Fibroblast of mammary gland (primary cell): ENCODE measurements at regions not wholly inside any gene's neighbourhood (a gene's known extent, or its start where the extent isn't known, plus 50 kb on each side); places are given as distances from the start of the nearest gene placed in this dataset.

ENCODE experiments used
- DNase-seq: peaks from one replicate; pipeline ENCODE4 v3.0.0-alpha.2; 2010; ENCODE audit warnings: low read depth
- H3K4me3 ChIP-seq: 2 replicates; pipeline ENCODE4 v1.5.1; 2011; ENCODE audit warnings: low read depth, mild to moderate bottlenecking, low read length, moderate library complexity; ENCODE audit not compliant: control insufficient read depth
- TF ChIP-seq, protein P1 (sequence below): conservative IDR thresholded peaks from 2 replicates; pipeline ENCODE4 v1.5.1; 2011; ENCODE audit warnings: low read depth, low read length, inconsistent platforms; ENCODE audit not compliant: control insufficient read depth, insufficient read depth

DNA sequence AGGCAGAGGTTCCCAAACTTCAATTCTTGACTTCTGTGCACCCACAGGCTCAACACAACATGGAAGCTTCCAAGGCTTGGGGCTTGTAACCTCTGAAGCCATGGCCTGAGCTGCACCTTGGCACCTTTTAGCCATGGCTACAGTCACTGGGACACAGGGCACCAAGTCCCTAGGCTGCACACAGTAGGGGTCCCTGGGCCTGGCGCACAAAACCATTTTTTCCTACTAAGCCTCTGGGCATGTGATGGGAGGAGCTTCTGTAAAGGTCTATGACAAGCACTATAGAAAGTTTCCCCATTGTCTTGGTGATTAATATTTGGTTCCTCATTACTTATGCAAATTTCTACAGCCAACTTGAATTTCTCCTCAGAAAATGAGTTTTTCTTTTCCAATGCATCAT lies 420.9 kb upstream of the GRM3 start:
- no peak for DNase-seq
- TF ChIP-seq, protein P1, sequence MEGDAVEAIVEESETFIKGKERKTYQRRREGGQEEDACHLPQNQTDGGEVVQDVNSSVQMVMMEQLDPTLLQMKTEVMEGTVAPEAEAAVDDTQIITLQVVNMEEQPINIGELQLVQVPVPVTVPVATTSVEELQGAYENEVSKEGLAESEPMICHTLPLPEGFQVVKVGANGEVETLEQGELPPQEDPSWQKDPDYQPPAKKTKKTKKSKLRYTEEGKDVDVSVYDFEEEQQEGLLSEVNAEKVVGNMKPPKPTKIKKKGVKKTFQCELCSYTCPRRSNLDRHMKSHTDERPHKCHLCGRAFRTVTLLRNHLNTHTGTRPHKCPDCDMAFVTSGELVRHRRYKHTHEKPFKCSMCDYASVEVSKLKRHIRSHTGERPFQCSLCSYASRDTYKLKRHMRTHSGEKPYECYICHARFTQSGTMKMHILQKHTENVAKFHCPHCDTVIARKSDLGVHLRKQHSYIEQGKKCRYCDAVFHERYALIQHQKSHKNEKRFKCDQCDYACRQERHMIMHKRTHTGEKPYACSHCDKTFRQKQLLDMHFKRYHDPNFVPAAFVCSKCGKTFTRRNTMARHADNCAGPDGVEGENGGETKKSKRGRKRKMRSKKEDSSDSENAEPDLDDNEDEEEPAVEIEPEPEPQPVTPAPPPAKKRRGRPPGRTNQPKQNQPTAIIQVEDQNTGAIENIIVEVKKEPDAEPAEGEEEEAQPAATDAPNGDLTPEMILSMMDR: no peak
- H3K4me3 ChIP-seq: no peak overlapping the region

DNA sequence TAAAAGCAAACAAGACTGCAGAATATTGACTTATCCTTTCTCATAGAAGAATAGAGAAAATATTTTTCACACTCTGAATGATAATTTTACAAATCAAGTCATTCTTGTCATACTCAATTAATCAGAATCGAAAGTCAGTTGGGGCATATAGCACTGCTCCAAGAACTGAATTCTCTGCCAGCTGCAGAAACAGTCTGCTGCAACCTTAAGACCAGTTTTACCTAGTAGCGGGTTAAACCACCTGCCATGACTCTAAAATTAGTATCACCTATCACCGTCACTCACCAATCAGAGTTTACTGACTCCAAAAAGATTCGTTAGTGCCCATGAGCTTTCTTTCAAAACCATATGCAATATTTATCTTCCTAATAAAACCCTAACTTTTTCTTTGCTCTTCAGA lies 429.0 kb upstream of the GRM3 start:
- DNase-seq: no peak
- TF ChIP-seq, protein P1: no peak
- H3K4me3 ChIP-seq: no peak overlapping the region

DNA sequence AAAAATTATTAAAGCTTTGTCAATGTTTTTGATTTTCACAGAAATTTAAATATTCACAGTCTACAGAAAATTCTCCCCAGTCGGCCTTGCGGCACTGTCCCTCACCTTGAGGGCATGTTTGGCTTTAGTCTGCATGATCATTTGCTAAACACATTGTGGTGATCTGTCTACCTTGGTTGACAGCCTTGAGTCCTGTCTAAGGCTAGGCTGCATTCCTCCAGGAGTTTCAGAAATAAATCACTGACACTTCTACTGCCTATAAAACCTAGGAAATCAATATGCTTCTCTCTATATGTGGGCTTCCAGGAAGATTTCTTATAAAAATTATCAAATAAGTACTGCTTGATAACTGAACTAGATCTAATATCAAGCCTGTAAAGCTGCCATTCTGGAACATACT lies 430.7 kb upstream of the GRM3 start:
- TF ChIP-seq, protein P1: no peak
- no peak overlapping the region for H3K4me3 ChIP-seq
- no peak for DNase-seq

DNA sequence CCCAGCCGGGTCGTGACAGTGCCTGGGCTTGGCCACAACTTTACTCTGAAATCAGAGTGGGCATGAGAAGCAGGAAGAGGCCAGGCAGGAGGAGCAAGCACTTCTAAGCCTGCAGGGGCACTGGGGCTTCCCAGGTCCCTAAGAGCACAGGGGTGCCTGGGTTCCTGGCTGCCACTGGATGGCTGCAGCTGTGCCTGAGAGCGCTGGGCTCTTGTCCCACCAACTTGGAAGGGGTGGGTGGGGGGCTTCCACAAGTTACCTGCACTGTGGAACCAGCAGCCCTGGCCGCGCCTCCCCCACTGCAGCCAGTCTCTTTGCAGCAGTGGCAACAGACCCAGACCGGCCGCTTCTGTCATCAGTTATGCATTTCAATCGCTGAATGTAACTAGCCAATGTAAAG lies 434.7 kb upstream of the GRM3 start:
- H3K4me3 ChIP-seq: no peak overlapping the region
- DNase-seq: no peak
- TF ChIP-seq, protein P1: no peak

DNA sequence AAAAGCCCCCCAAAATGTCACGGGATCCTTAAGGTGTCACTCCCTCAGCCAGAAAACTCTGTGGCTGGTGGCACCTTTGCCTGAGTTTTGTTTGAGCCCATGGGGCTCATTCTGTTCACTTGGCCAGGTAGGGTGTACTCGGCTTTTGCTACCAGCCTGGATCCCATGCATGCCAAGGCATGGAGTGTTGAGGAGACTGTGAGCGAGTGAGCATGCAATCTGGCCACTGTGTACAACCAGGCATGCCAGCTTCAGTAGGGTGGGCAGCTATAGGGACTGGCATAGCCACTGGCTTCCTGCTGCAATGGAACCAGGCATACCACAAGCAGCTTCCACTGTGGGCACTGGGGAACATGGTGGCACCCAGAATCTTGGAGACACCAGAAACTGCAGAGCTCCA lies 436.0 kb upstream of the GRM3 start:
- H3K4me3 ChIP-seq: no peak overlapping the region
- TF ChIP-seq, protein P1: no peak
- no peak for DNase-seq

DNA sequence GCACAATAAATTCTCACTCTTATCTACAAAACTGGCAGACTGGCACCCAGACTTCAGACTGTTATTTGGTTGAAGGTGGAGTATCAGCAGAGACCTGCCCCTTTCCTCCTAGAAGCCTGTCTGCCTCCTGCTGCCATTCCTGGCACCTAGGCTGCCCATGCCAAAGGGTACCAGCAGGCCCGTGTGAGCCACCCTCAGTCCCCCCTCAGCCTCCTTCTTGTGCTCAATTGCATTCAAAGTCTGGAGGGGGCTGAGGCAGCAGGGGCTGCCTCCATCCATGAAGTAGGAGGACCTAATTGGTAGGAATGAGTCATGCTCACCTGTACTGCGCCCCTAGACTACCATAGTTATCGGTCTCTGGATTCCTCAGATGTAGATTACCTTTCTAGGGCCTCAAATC lies 440.9 kb upstream of the GRM3 start:
- no peak for DNase-seq
- TF ChIP-seq, protein P1: no peak
- H3K4me3 ChIP-seq: no peak overlapping the region

DNA sequence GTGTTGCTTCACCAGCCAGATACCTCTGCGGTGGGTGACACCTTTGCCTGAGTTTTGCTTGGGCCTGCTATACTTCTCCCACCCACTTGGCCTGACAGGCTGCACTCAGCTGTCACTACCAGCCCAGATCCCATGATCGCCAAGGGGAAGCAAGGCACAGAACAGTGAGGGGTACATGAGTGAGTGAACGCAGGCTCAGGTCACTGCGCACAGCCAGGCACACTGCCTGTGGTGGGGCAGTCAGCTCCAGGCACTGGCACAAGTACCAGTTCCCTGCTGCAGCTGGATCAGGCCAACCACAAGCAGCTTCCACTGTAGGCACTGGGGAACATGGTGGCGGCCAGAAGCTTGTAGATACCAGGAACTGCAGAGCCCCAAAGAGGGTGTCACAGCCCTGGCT lies 441.9 kb upstream of the GRM3 start:
- no peak for DNase-seq
- no peak overlapping the region for H3K4me3 ChIP-seq
- TF ChIP-seq, protein P1: no peak
